PC-9 (cell line): ENCODE measurements at regions not wholly inside any gene's neighbourhood (a gene's known extent, or its start where the extent isn't known, plus 50 kb on each side); places are given as distances from the start of the nearest gene placed in this dataset.

Source experiments
- CTCF ChIP-seq: fragments of 200-600 bp; sonication (generic); conservative IDR thresholded peaks from 2 replicates; pipeline ENCODE4 v1.6.1; 2017; ENCODE audit warnings: mixed run types, antibody characterized with exemption, mild to moderate bottlenecking, moderate library complexity
- EZH2 ChIP-seq: fragments of 200-600 bp; sonication (generic); IDR thresholded peaks from 2 replicates; pipeline ENCODE4 v1.8.0; 2017; ENCODE audit warnings: antibody characterized with exemption, low read depth

DNA sequence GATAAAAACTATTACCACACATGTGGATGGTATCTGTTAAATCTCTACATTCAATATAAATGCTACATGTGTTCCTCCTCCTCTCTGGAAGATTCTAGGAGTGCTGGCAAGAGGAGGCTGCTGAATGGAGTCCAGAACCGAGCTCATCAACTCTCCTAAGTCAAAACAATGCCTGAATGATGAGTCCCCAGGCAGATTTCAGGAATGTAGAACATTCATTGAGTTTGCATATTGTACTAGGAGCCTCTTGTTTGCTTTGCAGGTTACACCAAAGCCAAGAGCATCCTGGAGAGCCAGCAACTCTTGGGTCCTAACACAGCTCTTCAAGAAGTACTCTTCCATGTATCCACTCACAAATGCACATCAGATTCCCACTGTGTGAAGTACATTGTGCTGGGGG is 117.6 kb upstream of the UST start:
- TF ChIP-seq CTCF (no peak), EZH2 (no peak)
